Skeletal muscle tissue (tissue), 3 donors: ENCODE measurements at regions not wholly inside any gene's neighbourhood (a gene's known extent, or its start where the extent isn't known, plus 50 kb on each side); places are given as distances from the start of the nearest gene placed in this dataset.
"Not testable (repeated sequence)": the region's sequence is repeated elsewhere in the genome, so short reads cannot be mapped to it uniquely, and the experiment has no call there.

Experiments
- H3K27ac ChIP-seq: one replicate; pipeline ENCODE4 v1.7.0; 2013; ENCODE audit warnings: mild to moderate bottlenecking, low read depth, low read length, inconsistent platforms
- H3K27me3 ChIP-seq, 3 donors: one replicate each; pipeline ENCODE4 v1.7.0; 2013; ENCODE audit warnings: low read length in 3 of 3; ENCODE audit not compliant: control insufficient read depth in 3 of 3, insufficient read depth in 3 of 3
- H3K36me3 ChIP-seq, 3 donors: one replicate each; pipeline ENCODE4 v1.7.0; 2013; ENCODE audit warnings: low read length in 3 of 3; ENCODE audit not compliant: control insufficient read depth in 3 of 3, insufficient read depth in 3 of 3
- H3K4me1 ChIP-seq, 3 donors: one replicate each; pipeline ENCODE4 v1.7.0; 2013; ENCODE audit warnings: low read length in 3 of 3, mild to moderate bottlenecking in 3 of 3; ENCODE audit not compliant: control insufficient read depth in 3 of 3, insufficient read depth in 3 of 3
- H3K4me3 ChIP-seq, 3 donors: one replicate each; pipeline ENCODE4 v1.7.0; 2013; ENCODE audit warnings: low read length in 3 of 3
- H3K9ac ChIP-seq, 3 donors: one replicate each; pipeline ENCODE4 v1.7.0; 2013; ENCODE audit warnings: low read length in 3 of 3, mild to moderate bottlenecking in 3 of 3, moderate library complexity in 2 of 3, low read depth in 1 of 3
- H3K9me3 ChIP-seq, 3 donors: one replicate each; pipeline ENCODE4 v1.7.0; 2013; ENCODE audit warnings: low read length in 3 of 3; ENCODE audit not compliant: control insufficient read depth in 3 of 3
- donor health status: Osteomylitis.

DNA sequence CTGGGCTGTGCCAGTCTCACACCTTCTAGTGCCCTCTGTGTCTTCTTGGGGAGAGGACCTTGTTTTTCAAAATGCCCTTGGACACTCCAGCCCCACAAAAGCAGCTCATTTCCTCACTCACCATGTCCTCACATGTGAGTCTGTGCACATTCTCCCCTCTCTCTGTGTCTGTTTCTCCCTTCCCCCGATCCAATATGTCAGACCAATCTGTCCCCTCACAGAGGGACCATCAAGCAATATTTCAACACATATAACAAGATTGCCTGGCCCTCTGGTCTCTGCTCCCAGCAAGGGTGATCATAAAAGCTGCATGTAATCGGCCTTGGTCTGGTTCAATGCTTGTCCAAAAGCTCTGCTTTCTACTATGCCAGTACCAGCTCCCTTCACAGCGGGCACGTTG lies 261.2 kb downstream of the MATN1 start:
- Histone ChIP-seq H3K27ac (no peak overlapping the region), H3K36me3 (no peaks in the 10 kb centered on the region), H3K4me3 (no peak overlapping the region), H3K9me3 (no peaks in the 10 kb centered on the region), H3K27me3 (peaks cover 0 to 17% (median 15%) of the 10 kb centered on the region in 3 donors), H3K4me1 (no peaks in the 10 kb centered on the region), H3K9ac (no peak overlapping the region)

DNA sequence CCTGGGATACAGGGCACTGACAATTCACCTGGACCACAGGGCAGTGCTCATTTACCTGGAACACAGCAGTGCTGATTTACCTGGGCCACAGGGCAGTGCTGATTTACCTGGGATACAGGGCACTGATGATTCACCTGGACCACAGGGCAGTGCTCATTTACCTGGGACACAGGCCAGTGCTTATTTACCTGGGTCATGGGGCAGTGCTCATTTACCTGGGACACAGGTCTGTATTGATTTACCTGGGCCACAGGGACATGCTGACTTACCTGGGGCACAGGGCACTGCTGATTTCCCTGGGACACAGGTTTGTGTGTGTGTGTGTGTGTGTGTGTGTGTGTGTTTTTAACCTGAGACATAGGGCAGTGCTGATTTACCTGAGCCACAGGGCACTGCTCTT lies 261.7 kb downstream of the MATN1 start:
- Histone ChIP-seq H3K9ac (no peak overlapping the region), H3K27me3 (peaks cover 0 to 17% (median 15%) of the 10 kb centered on the region in 3 donors), H3K9me3 (no peaks in the 10 kb centered on the region), H3K27ac (no peak overlapping the region), H3K4me1 (no peaks in the 10 kb centered on the region), H3K36me3 (no peaks in the 10 kb centered on the region), H3K4me3 (no peak overlapping the region)

DNA sequence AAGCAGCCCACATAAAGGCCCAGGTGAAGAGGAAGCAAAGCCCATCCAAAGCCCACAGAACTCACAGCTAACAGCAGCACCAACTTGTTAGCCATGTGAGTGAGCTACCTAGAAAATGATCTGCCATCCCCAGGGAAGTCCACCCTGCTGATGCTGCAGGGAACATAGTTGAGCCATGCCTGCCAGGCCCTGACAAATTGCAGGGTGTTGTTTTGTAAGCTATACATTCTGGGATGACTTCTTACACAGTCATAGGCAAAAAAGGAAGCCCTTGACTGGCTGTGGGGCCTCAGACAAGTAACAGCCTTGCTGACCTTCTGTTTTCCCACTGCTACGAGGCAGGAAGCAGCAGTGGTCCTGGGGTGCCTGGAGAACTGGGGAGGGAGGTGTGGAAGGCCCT lies 262.7 kb downstream of the MATN1 start:
- Histone ChIP-seq H3K36me3 (no peaks in the 10 kb centered on the region), H3K9ac (no peak overlapping the region), H3K4me3 (no peak overlapping the region), H3K9me3 (no peaks in the 10 kb centered on the region), H3K27me3 (peaks cover 0 to 17% (median 15%) of the 10 kb centered on the region in 3 donors), H3K27ac (no peak overlapping the region), H3K4me1 (no peaks in the 10 kb centered on the region)

DNA sequence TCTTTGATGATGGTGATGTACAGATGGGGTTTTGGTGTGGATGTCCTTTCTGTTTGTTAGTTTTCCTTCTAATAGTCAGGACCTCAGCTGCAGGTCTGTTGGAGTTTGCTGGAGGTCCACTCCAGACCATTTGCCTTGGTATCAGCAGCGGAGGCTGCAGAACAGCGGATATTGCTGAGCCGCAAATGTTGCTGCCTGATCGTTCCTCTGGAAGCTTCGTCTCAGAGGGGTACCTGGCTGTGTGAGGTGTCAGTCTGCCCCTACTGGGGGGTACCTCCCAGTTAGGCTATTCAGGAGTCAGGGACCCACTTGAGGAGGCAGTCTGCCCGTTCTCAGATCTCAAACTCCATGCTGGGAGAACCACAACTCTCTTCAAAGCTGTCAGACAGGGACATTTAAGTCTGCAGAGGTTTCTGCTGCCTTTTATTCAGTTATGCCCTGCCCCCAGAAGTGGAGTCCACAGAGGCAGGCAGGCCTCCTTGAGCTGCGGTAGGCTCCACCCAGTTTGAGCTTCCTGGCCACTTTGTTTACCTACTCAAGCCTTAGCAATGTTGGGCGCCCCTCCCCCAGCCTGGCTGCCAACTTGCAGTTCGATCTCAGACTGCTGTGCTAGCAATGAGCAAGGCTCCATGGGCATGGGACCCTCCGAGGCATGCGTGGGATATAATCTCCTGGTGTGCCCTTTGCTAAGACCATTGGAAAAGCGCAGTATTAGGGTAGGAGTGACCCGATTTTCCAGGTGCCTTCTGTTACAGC lies 264.5 kb downstream of the MATN1 start:
- not testable (repeated sequence) for H3K9me3 ChIP-seq, H3K36me3 ChIP-seq, H3K9ac ChIP-seq, H3K27ac ChIP-seq, H3K4me1 ChIP-seq, H3K4me3 ChIP-seq
- H3K27me3 ChIP-seq: peaks cover 0 to 17% (median 15%) of the 10 kb centered on the region in 3 donors

DNA sequence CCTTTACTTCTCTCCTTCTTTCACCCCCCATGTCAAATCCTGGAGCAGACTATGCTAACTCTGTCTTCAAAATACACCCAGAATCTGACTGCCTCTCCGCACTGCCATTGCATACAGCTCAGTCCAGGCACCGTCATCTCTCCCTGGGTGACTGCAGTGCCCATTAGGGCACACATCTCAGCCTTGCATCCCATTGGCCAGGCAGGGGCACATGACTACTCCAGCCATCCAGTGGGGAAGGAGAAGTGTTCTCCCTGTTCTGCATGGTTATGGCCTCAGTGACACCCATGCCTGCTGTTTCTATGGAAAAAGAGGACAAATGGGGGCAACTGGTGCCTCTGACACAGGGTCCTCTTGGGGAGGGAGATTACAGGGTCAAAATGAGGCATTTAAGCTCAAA lies 270.5 kb downstream of the MATN1 start:
- peaks cover 0 to 3% (median 0%) of the 10 kb centered on the region in 3 donors for H3K27me3 ChIP-seq
- no peaks in the 10 kb centered on the region for H3K36me3 ChIP-seq
- H3K4me3 ChIP-seq: no peak overlapping the region
- H3K9ac ChIP-seq: no peak overlapping the region
- no peak overlapping the region for H3K27ac ChIP-seq
- H3K9me3 ChIP-seq: no peaks in the 10 kb centered on the region
- no peaks in the 10 kb centered on the region for H3K4me1 ChIP-seq

DNA sequence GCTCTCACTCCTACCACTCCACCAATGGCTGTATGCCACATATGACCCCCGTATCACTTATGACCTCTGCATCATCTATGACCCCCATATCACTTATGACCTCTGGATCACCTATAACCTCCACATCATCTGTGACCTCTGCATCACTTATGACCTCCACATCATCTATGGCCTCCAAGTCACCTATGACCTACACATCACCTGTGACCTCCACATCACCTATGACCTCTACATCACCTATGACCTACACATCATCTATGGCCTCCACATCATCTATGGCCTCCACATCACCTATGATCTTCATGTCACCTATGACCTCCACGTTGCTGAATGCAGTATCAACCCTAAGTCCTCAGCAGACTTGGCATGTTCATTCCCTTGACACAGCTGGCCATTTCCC lies 271.2 kb downstream of the MATN1 start:
- Histone ChIP-seq H3K27me3 (peaks cover 0 to 3% (median 0%) of the 10 kb centered on the region in 3 donors), H3K9ac (no peak overlapping the region), H3K4me3 (no peak overlapping the region), H3K4me1 (no peaks in the 10 kb centered on the region), H3K27ac (no peak overlapping the region), H3K9me3 (no peaks in the 10 kb centered on the region), H3K36me3 (no peaks in the 10 kb centered on the region)

DNA sequence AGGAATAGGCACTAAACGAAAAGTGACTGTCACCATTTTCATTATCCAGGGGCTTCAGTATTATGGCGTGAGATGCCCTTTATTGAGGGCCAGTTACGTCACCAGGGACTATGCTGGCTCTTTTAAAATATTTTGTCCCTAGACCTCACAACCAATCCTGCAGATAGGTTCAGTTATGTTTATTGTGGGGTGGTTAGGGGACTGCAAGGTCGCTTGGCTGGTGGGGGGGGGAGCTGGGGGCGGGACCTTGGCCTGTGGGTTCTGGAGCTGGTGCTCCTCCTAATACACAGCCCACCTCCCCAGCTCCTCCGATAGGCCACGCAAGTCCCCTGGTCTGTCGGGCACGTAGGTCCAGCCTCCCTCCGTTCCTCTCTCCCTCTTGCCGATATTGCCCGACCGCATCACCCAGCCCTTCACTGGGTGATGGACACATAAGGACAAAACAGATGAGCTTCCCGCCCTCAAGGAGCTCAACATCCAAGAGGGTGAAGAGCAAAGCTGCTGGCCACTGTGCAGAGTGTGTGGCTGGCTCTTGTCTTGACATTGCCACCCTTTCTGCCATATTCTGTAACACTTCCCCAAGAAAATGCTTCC lies 271.8 kb downstream of the MATN1 start:
- Histone ChIP-seq H3K4me3 (no peak overlapping the region), H3K4me1 (no peaks in the 10 kb centered on the region), H3K9ac (no peak overlapping the region), H3K36me3 (no peaks in the 10 kb centered on the region), H3K9me3 (no peaks in the 10 kb centered on the region), H3K27ac (no peak overlapping the region), H3K27me3 (peaks cover 0 to 3% (median 0%) of the 10 kb centered on the region in 3 donors)

DNA sequence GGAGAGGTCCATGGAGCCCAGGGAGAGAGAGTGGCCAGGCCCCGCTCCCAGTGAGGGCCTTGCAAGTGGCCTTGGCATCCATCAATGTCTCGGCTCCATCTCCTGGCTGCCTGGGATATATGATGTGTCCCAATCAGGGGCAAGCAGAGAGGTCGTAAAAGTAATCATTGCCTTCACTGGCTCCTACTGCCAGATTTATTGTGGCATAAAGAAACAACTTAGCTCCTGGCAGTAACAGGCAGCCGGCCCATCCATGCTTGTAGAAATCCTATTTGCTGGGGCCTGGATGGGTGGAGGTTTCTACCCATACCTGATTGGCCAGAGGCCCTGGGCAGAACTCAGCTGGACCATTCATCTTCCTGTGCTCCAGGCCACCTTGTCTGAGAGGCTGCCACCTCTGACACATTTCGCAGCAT lies 272.6 kb downstream of the MATN1 start:
- H3K9me3 ChIP-seq: no peaks in the 10 kb centered on the region
- H3K36me3 ChIP-seq: no peaks in the 10 kb centered on the region
- no peak overlapping the region for H3K27ac ChIP-seq
- no peak overlapping the region for H3K9ac ChIP-seq
- no peaks in the 10 kb centered on the region for H3K4me1 ChIP-seq
- no peak overlapping the region for H3K4me3 ChIP-seq
- peaks cover 0 to 10% (median 0%) of the 10 kb centered on the region in 3 donors for H3K27me3 ChIP-seq

DNA sequence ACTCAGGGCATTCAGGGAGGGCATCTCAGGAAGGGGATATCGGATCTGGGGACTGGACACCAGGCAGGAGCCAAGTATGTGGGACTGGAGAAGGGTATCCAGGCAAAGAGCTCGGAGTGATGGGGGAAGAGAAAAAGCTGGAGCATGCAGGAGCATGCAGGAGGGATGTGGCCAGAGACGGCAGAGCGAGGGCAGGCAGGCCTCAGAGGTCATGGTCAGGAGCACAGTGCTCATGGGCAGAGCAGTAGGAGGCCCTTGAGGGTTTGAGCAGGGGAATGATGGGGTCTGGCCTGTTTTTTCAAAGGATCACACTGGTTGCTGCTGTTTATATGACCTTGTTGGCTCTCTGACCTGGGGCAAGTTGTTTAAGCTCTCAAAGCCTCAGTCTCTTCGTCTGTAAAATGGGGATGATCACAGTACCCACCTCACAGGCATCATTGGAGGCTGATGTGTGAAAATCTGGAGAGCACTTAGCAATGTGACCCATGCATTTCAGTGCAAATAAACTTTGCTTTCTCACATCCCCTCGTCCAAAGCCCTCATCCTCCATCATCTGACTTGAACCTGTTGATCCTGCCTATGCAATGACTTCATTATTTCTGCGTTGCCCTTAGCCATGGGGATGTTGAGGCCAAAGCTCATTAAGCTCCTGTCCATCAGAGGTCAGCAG lies 273.1 kb downstream of the MATN1 start:
- no peak overlapping the region for H3K27ac ChIP-seq

More for the DNA sequence above, 273.1 kb downstream of the MATN1 start:
- Histone ChIP-seq H3K27me3 (peaks cover 0 to 10% (median 0%) of the 10 kb centered on the region in 3 donors), H3K9ac (no peak overlapping the region), H3K4me3 (no peak overlapping the region), H3K36me3 (no peaks in the 10 kb centered on the region), H3K9me3 (no peaks in the 10 kb centered on the region), H3K4me1 (no peaks in the 10 kb centered on the region)
